Esophagus muscularis mucosa (tissue), 4 donors: ENCODE measurements at regions not wholly inside any gene's neighbourhood (a gene's known extent, or its start where the extent isn't known, plus 50 kb on each side); places are given as distances from the start of the nearest gene placed in this dataset.
"Not testable (repeated sequence)": the region's sequence is repeated elsewhere in the genome, so short reads cannot be mapped to it uniquely, and the experiment has no call there.

Experiments
- CTCF ChIP-seq, 3 experiments: fragments of 200-600 bp in 2 of 3; fragments of 450-650 bp in 1 of 3; sonication (generic) in 2 of 3; IDR thresholded peaks; one replicate each; pipeline ENCODE4 v1.5.1; 2017 to 2019; ENCODE audit warnings: antibody characterized with exemption in 3 of 3, mild to moderate bottlenecking in 2 of 3, moderate library complexity in 1 of 3
- EP300 ChIP-seq: sonication (generic); formaldehyde crosslinking; IDR thresholded peaks from one replicate; pipeline ENCODE4 v1.6.1; 2017; ENCODE audit warnings: antibody characterized with exemption
- POLR2A ChIP-seq: fragments of 450-650 bp; IDR thresholded peaks from one replicate; pipeline ENCODE4 v1.6.1; 2017; ENCODE audit warnings: antibody characterized with exemption, moderate library complexity, mild to moderate bottlenecking, low read depth
- POLR2AphosphoS5 ChIP-seq, 2 donors: sonication (generic); formaldehyde crosslinking; IDR thresholded peaks; one replicate each; pipeline ENCODE4 v1.6.1; 2017; ENCODE audit warnings: antibody characterized with exemption in 2 of 2

GRCh38 chr5:99143283-99143795 is 214.5 kb upstream of the CHD1 start:
- TF ChIP-seq CTCF (IDR thresholded peaks at IDR 0.05); POLR2A; EP300; POLR2AphosphoS5 (IDR thresholded peaks at IDR 0.05): not testable (repeated sequence)
